Esophagus muscularis mucosa (tissue), 4 donors: ENCODE measurements at regions not wholly inside any gene's neighbourhood (a gene's known extent, or its start where the extent isn't known, plus 50 kb on each side); places are given as distances from the start of the nearest gene placed in this dataset.

Experiments used
- EP300 ChIP-seq: sonication (generic); formaldehyde crosslinking; IDR thresholded peaks from one replicate; pipeline ENCODE4 v1.6.1; 2017; ENCODE audit warnings: antibody characterized with exemption
- POLR2A ChIP-seq: fragments of 450-650 bp; IDR thresholded peaks from one replicate; pipeline ENCODE4 v1.6.1; 2017; ENCODE audit warnings: antibody characterized with exemption, moderate library complexity, mild to moderate bottlenecking, low read depth
- POLR2AphosphoS5 ChIP-seq, 2 donors: sonication (generic); formaldehyde crosslinking; IDR thresholded peaks; one replicate each; pipeline ENCODE4 v1.6.1; 2017; ENCODE audit warnings: antibody characterized with exemption in 2 of 2
- TF ChIP-seq, protein P1 (sequence below), 3 experiments: fragments of 200-600 bp in 2 of 3; fragments of 450-650 bp in 1 of 3; sonication (generic) in 2 of 3; IDR thresholded peaks; one replicate each; pipeline ENCODE4 v1.5.1; 2017 to 2019; ENCODE audit warnings: antibody characterized with exemption in 3 of 3, mild to moderate bottlenecking in 2 of 3, moderate library complexity in 1 of 3

DNA sequence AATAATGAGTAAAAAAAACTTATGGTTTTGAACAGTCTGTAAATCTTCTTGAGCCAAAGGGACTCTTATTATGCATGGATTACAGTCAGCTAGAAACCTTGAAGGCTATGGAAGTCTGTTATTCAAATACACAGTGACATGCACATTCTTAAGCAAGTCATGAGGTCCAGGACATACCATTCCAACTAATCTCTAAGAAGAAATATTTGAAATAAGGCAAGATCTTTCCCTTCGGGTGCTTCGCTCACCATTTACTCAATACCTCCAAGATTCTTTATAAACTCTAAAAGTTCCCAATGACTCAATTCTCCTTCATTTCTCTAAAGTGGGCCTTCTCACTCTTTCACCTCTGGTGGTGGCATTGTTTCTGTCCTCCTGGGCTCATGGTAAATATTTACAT is 811.0 kb downstream of the NR2F1-AS1 start:
- TF ChIP-seq, protein P1, sequence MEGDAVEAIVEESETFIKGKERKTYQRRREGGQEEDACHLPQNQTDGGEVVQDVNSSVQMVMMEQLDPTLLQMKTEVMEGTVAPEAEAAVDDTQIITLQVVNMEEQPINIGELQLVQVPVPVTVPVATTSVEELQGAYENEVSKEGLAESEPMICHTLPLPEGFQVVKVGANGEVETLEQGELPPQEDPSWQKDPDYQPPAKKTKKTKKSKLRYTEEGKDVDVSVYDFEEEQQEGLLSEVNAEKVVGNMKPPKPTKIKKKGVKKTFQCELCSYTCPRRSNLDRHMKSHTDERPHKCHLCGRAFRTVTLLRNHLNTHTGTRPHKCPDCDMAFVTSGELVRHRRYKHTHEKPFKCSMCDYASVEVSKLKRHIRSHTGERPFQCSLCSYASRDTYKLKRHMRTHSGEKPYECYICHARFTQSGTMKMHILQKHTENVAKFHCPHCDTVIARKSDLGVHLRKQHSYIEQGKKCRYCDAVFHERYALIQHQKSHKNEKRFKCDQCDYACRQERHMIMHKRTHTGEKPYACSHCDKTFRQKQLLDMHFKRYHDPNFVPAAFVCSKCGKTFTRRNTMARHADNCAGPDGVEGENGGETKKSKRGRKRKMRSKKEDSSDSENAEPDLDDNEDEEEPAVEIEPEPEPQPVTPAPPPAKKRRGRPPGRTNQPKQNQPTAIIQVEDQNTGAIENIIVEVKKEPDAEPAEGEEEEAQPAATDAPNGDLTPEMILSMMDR (IDR thresholded peaks at IDR 0.05): no peak
- TF ChIP-seq EP300: no peak
- no peak for TF ChIP-seq POLR2A
- TF ChIP-seq POLR2AphosphoS5 (IDR thresholded peaks at IDR 0.05): no peak
